Bronchial epithelial cell (primary cell): ENCODE measurements at regions not wholly inside any gene's neighbourhood (a gene's known extent, or its start where the extent isn't known, plus 50 kb on each side); places are given as distances from the start of the nearest gene placed in this dataset.
"Not testable (repeated sequence)": the region's sequence is repeated elsewhere in the genome, so short reads cannot be mapped to it uniquely, and the experiment has no call there.

Experiments
- DNase-seq: peaks from one replicate; pipeline ENCODE4 v3.0.0-alpha.2; 2010; ENCODE audit warnings: low read depth
- FAIRE-seq: peaks from 2 replicates; lab custom pipeline; 2011; peaks lifted over from hg19 to GRCh38; lab: Jason Lieb, UNC
- H3K27me3 ChIP-seq: 2 replicates; pipeline ENCODE4 v1.5.1; 2011; ENCODE audit warnings: low read length; ENCODE audit not compliant: control insufficient read depth, insufficient read depth
- H3K36me3 ChIP-seq: 2 replicates; pipeline ENCODE4 v1.5.1; 2011; ENCODE audit warnings: low read length; ENCODE audit not compliant: control insufficient read depth, insufficient read depth
- H3K4me3 ChIP-seq: 2 replicates; pipeline ENCODE4 v1.5.1; 2011; ENCODE audit warnings: mild to moderate bottlenecking, low read depth, low read length, control low read depth
- TF ChIP-seq, protein P1 (sequence below): IDR thresholded peaks from 2 replicates; pipeline ENCODE4 v1.5.1; 2011; ENCODE audit warnings: mild to moderate bottlenecking, moderate library complexity, low read length, control low read depth, inconsistent platforms; ENCODE audit not compliant: insufficient read depth, severe bottlenecking

DNA sequence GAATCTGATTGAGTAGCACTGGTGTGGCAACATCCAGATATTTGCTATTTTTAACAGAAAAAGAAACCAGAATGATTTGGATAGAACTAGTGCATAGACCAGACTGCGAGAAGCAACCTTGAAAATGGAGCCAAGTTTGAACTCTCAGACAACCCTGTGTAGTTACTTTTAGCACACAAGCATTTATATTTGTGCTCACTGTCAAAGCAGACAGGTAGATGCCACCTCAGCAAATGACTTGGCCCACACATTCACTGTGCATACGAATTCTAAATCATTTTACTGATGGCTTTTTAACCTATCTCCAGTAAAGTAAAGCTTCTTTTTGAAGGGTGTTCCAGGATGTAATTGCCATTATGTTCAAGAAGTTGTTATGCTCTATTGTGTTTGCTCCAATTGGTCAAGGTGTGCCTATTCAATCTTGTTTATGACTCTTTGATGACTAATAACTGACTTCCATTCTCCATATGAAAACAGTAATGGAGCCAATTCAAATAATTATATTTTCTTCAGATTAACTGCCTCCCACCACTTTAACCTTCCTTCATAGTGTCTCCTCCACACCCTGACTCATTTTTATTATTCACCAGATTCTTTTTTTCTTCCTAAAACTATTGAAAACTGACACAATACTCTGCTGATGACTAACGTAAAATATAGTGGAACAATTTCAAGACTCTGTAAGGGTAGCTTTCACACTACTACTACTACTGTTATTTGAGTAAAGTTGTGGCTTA is 138.5 kb downstream of the CCER1 start:
- DNase-seq (peak; percentile 84), FAIRE-seq (no peak)
- TF ChIP-seq, protein P1, sequence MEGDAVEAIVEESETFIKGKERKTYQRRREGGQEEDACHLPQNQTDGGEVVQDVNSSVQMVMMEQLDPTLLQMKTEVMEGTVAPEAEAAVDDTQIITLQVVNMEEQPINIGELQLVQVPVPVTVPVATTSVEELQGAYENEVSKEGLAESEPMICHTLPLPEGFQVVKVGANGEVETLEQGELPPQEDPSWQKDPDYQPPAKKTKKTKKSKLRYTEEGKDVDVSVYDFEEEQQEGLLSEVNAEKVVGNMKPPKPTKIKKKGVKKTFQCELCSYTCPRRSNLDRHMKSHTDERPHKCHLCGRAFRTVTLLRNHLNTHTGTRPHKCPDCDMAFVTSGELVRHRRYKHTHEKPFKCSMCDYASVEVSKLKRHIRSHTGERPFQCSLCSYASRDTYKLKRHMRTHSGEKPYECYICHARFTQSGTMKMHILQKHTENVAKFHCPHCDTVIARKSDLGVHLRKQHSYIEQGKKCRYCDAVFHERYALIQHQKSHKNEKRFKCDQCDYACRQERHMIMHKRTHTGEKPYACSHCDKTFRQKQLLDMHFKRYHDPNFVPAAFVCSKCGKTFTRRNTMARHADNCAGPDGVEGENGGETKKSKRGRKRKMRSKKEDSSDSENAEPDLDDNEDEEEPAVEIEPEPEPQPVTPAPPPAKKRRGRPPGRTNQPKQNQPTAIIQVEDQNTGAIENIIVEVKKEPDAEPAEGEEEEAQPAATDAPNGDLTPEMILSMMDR: no peak
- H3K4me3 ChIP-seq: no peak overlapping the region
- H3K27me3 ChIP-seq: no peaks in the 10 kb centered on the region
- H3K36me3 ChIP-seq: no peaks in the 10 kb centered on the region

DNA sequence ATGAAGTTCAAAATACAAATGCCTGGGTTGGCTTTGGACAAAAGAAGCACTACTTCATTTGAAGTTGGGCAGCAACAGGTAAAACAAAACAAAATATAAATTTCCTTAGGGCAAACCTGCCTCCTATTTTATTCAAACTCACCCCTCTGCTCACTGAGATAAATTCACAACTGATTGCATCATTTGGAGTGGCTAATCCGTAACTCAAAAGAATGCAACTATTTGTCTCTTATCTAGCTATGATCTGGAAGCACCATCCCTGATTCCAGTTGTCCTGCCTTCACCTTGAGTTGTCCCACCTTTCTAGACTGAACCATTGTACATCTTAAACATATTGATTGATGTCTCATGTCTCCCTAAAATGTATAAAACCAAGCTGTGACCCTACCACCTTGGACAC is 145.0 kb downstream of the CCER1 start:
- FAIRE-seq: no peak
- DNase-seq: no peak
- Histone ChIP-seq H3K36me3 (no peaks in the 10 kb centered on the region), H3K4me3 (no peak overlapping the region), H3K27me3 (no peaks in the 10 kb centered on the region)
- TF ChIP-seq, protein P1: no peak

DNA sequence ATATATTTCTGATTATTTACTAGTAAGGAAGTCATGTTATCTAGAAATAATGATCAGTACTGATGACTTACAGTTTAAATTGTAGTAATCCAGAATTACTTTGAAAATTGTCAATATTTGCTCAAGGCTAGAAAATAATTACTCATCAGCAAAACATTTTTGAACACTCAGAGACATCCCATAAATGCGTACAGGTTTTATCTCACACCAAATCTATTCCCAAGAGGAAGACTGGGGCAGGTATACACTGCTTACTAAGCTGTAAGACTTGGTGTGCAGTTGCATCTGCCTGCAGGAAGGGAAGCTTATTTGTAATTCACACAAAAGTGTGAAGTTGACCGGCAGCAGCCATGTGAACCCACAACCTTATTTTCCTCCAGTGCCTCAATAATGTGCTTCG is 146.4 kb downstream of the CCER1 start:
- DNase-seq (peak; percentile 68), FAIRE-seq (no peak)
- TF ChIP-seq, protein P1: no peak

DNA sequence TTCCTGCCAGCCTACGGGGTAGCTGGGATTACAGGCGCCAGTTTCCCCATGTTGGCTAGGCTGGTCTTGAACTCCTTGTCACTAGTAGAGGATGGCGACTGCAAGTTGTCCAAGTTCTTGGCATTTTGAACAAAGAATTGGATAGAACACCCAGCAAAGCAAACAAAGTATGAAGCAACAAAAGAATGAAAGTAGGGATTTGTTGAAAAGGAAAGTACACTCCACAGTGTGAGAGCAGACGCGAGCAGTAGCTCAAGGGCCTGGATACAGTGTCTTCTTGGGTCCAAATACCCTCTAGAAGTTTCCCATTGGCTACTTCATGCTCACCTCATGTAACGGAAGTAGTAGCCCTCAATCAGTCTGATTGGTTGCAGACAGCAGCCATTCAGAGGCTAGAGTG is 152.2 kb downstream of the CCER1 start:
- DNase-seq: no peak
- no peak overlapping the region for H3K4me3 ChIP-seq
- H3K36me3 ChIP-seq: no peaks in the 10 kb centered on the region
- TF ChIP-seq, protein P1: no peak
- H3K27me3 ChIP-seq: no peaks in the 10 kb centered on the region
- no peak for FAIRE-seq

More for the DNA sequence above, 146.4 kb downstream of the CCER1 start:
- no peaks in the 10 kb centered on the region for H3K36me3 ChIP-seq
- H3K4me3 ChIP-seq: no peak overlapping the region
- no peaks in the 10 kb centered on the region for H3K27me3 ChIP-seq

DNA sequence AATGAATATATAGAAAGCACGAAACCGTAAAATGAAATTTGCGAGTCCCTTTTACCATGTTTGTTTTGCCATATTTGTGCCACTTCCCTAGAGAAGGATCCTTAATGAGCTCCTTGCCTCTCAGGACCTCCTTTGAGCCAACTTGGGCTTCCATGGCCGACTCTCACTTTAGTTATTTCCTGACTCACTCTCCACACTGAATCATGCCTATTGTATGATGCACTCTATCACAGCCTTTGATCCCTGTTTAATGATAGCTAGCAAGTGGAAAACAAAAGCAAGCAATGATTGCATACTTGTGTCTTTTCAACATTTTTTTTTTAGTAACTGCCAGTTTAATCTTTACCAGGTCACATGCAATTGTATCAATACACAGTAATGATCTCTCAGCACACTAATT is 153.2 kb downstream of the CCER1 start:
- FAIRE-seq: no peak
- no peak overlapping the region for H3K4me3 ChIP-seq
- TF ChIP-seq, protein P1: no peak
- DNase-seq: peak; percentile 81
- H3K27me3 ChIP-seq: no peaks in the 10 kb centered on the region
- no peaks in the 10 kb centered on the region for H3K36me3 ChIP-seq

DNA sequence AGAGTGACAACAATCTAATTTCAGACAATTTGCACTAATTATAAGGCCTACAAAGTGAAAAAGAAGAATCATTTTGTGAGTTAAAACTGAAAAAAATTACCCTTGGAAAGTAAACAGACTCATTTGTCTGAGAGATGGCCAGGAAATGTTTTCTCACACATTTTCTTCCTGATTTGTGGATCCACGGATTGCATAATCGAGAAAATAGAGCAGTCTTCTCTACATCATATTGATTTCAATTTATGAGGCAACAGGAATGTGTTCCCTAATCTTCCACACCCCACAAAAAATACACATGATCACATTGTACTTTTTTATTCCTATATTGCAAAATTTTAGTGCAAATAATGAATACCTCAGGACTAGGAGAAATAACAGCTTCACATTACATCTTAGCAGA is 160.8 kb downstream of the CCER1 start:
- H3K4me3 ChIP-seq: no peak overlapping the region
- no peaks in the 10 kb centered on the region for H3K36me3 ChIP-seq
- TF ChIP-seq, protein P1: no peak
- DNase-seq: no peak
- no peaks in the 10 kb centered on the region for H3K27me3 ChIP-seq
- no peak for FAIRE-seq

DNA sequence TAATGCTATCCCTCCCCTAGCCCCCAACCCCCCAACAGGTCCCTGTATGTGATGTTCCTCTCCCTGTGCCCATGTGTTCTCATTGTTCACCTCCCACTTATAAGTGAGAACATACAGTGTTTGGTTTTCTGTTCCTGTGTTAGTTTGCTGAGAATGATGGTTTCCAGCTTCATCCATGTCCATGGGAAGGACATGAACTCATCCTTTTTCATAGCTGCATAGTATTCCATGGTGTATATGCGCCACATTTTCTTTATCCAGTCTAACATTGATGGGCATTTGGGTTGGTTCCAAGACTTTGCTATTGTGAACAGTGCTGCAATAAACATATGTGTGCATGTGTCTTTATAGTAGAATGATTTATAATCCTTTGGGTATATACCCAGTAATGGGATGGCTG is 162.3 kb downstream of the CCER1 start:
- H3K36me3 ChIP-seq, DNase-seq, FAIRE-seq, H3K4me3 ChIP-seq, H3K27me3 ChIP-seq: not testable (repeated sequence)
